Inflammatory macrophage treated with lipopolysaccharide for 1 hour (primary cell): ENCODE measurements at regions not wholly inside any gene's neighbourhood (a gene's known extent, or its start where the extent isn't known, plus 50 kb on each side); places are given as distances from the start of the nearest gene placed in this dataset.

Experiments
- DNase-seq, 2 donors: peaks; one replicate each; pipeline ENCODE4 v3.0.0-alpha.2; 2020 to 2022

- no peak for DNase-seq
Observed at GRCh38 chr10:20995123-20995987, 98.2 kb upstream of the NEBL start.

- DNase-seq = no peak
Observed at GRCh38 chr10:20993830-20994527, 96.9 kb upstream of the NEBL start.

GRCh38 chr10:20993389-20993788 is 96.3 kb upstream of the NEBL start:
- no peak for DNase-seq

GRCh38 chr10:20991526-20991925 is 94.4 kb upstream of the NEBL start:
- no peak for DNase-seq

GRCh38 chr10:20990604-20991003 is 93.5 kb upstream of the NEBL start:
- DNase-seq = no peak

- no peak for DNase-seq
Observed at GRCh38 chr10:20988357-20988983, 91.4 kb upstream of the NEBL start.

GRCh38 chr10:20986049-20986448 is 88.9 kb upstream of the NEBL start:
- DNase-seq = no peak

- DNase-seq = no peak
Observed at GRCh38 chr10:20984662-20985061, 87.6 kb upstream of the NEBL start.

GRCh38 chr10:20981419-20981953 is 84.4 kb upstream of the NEBL start:
- DNase-seq = no peak

GRCh38 chr10:20978617-20979016 is 81.5 kb upstream of the NEBL start:
- DNase-seq = no peak

GRCh38 chr10:20977300-20977699 is 80.2 kb upstream of the NEBL start:
- DNase-seq = no peak

- DNase-seq = no peak
Observed at GRCh38 chr10:20976891-20977290, 79.8 kb upstream of the NEBL start.

- DNase-seq = no peak
Observed at GRCh38 chr10:20976390-20976789, 79.3 kb upstream of the NEBL start.

GRCh38 chr10:20975236-20975635 is 78.1 kb upstream of the NEBL start:
- no peak for DNase-seq

- no peak for DNase-seq
Observed at GRCh38 chr10:20972925-20973324, 75.8 kb upstream of the NEBL start.

- no peak for DNase-seq
Observed at GRCh38 chr10:20971901-20972300, 74.8 kb upstream of the NEBL start.

- DNase-seq = peak in 1 of 2 donors; percentile 1
Observed at GRCh38 chr10:20970708-20971107, 73.6 kb upstream of the NEBL start.

- DNase-seq = no peak
Observed at GRCh38 chr10:20970044-20970443, 72.9 kb upstream of the NEBL start.

- no peak for DNase-seq
Observed at GRCh38 chr10:20966426-20966825, 69.3 kb upstream of the NEBL start.

GRCh38 chr10:20963721-20964595 is 66.8 kb upstream of the NEBL start:
- DNase-seq = no peak

- no peak for DNase-seq
Observed at GRCh38 chr10:20963056-20963455, 65.9 kb upstream of the NEBL start.

- no peak for DNase-seq
Observed at GRCh38 chr10:20962165-20962564, 65.1 kb upstream of the NEBL start.

- no peak for DNase-seq
Observed at GRCh38 chr10:20959242-20959641, 62.1 kb upstream of the NEBL start.
